OCI-LY1 (cell line): ENCODE measurements at regions not wholly inside any gene's neighbourhood (a gene's known extent, or its start where the extent isn't known, plus 50 kb on each side); places are given as distances from the start of the nearest gene placed in this dataset.

Source experiments
- CTCF ChIP-seq: fragments of 200-600 bp; sonication (generic), shearing (Covaris generic); IDR thresholded peaks from 2 replicates; pipeline ENCODE4 v1.5.1; 2017; ENCODE audit warnings: mild to moderate bottlenecking, antibody characterized with exemption, low read length, moderate library complexity, mixed read lengths
- EZH2 ChIP-seq: fragments of 200-600 bp; sonication (generic), shearing (Covaris generic); IDR thresholded peaks from 2 replicates; pipeline ENCODE4 v1.8.0; 2017; ENCODE audit warnings: borderline replicate concordance, mixed run types, mild to moderate bottlenecking, antibody characterized with exemption, low read length, moderate library complexity, mixed read lengths

GRCh38 chr14:106876711-106877110 is 1350.3 kb downstream of the TMEM121 start:
- TF ChIP-seq CTCF (no peak), EZH2 (no peak)
